Vagina (tissue), 2 donors: ENCODE measurements at regions not wholly inside any gene's neighbourhood (a gene's known extent, or its start where the extent isn't known, plus 50 kb on each side); places are given as distances from the start of the nearest gene placed in this dataset.

Source experiments
- DNase-seq, 2 donors: peaks; one replicate each; pipeline ENCODE4 v3.0.0-alpha.2; 2017; ENCODE audit errors: extremely low spot score in 2 of 2
- H3K27ac ChIP-seq: fragments of 200-600 bp; sonication (generic); one replicate; pipeline ENCODE4 v1.5.1; 2019
- H3K27me3 ChIP-seq: fragments of 200-600 bp; sonication (generic); one replicate; pipeline ENCODE4 v1.5.1; 2019
- H3K36me3 ChIP-seq, 2 donors: fragments of 200-600 bp; sonication (generic); one replicate each; pipeline ENCODE4 v1.5.1; 2017 to 2019
- H3K4me1 ChIP-seq: fragments of 200-600 bp; sonication (generic); one replicate; pipeline ENCODE4 v1.5.1; 2019
- H3K4me3 ChIP-seq, 2 donors: fragments of 200-600 bp; sonication (generic); 1 replicate in 1 of 2; 2 replicates in 1 of 2; pipeline ENCODE4 v1.5.1; 2016 to 2019
- H3K9me3 ChIP-seq: fragments of 200-600 bp; sonication (generic); one replicate; pipeline ENCODE4 v1.5.1; 2019
- CTCF ChIP-seq, 3 experiments: fragments of 450-650 bp in 2 of 3; fragments of 200-600 bp in 1 of 3; sonication (generic) in 1 of 3; IDR thresholded peaks; one replicate each; pipeline ENCODE4 v1.5.1; 2017 to 2019; ENCODE audit warnings: antibody characterized with exemption in 3 of 3, mild to moderate bottlenecking in 2 of 3, moderate library complexity in 2 of 3
- POLR2A ChIP-seq, 2 donors: fragments of 450-650 bp; IDR thresholded peaks; one replicate each; pipeline ENCODE4 v1.6.1; 2017; ENCODE audit warnings: antibody characterized with exemption in 2 of 2, mild to moderate bottlenecking in 2 of 2, moderate library complexity in 2 of 2
- POLR2AphosphoS5 ChIP-seq, 2 donors: sonication (generic); formaldehyde crosslinking; IDR thresholded peaks; one replicate each; pipeline ENCODE4 v1.9.0; 2017; ENCODE audit warnings: antibody characterized with exemption in 2 of 2, mild to moderate bottlenecking in 2 of 2, low read depth in 1 of 2; ENCODE audit not compliant: insufficient read depth in 1 of 2
- intact Hi-C: fragments of 100-400 bp; cut with DNase I; formaldehyde crosslinking; loops from one replicate; pipeline ENCODE4 v1.15.1; 2023

- H3K36me3 ChIP-seq = no peaks in the 10 kb centered on the region
- no peaks in the 10 kb centered on the region for H3K4me1 ChIP-seq
- TF ChIP-seq CTCF (IDR thresholded peaks at IDR 0.05) = no peak
- no peak for TF ChIP-seq POLR2A (IDR thresholded peaks at IDR 0.05)
- no peak for TF ChIP-seq POLR2AphosphoS5 (IDR thresholded peaks at IDR 0.05; ENCODE audit: insufficient read depth in 1 of 2, low read depth in 1 of 2)
- H3K27me3 ChIP-seq = no peaks in the 10 kb centered on the region
- DNase-seq = no peak
- no peak overlapping the region for H3K4me3 ChIP-seq
- intact Hi-C loops = no loop called here
- no peak overlapping the region for H3K27ac ChIP-seq
- H3K9me3 ChIP-seq = no peaks in the 10 kb centered on the region
Observed at GRCh38 chr3:175914785-175915184, 1055.7 kb downstream of the NAALADL2 start.

- DNase-seq = no peak
- Histone ChIP-seq H3K4me1 (no peaks in the 10 kb centered on the region), H3K4me3 (no peak overlapping the region), H3K9me3 (no peaks in the 10 kb centered on the region), H3K36me3 (no peaks in the 10 kb centered on the region), H3K27me3 (no peaks in the 10 kb centered on the region), H3K27ac (no peak overlapping the region)
- TF ChIP-seq POLR2AphosphoS5 (IDR thresholded peaks at IDR 0.05; ENCODE audit: insufficient read depth in 1 of 2, low read depth in 1 of 2) = no peak
- no peak for TF ChIP-seq POLR2A (IDR thresholded peaks at IDR 0.05)
- no peak for TF ChIP-seq CTCF (IDR thresholded peaks at IDR 0.05)
- intact Hi-C loops = no loop called here
Observed at GRCh38 chr3:175913286-175913685, 1054.2 kb downstream of the NAALADL2 start.

GRCh38 chr3:175911937-175912336 lies 1052.8 kb downstream of the NAALADL2 start:
- no peak for DNase-seq
- Histone ChIP-seq H3K4me1 (no peaks in the 10 kb centered on the region), H3K27me3 (no peaks in the 10 kb centered on the region), H3K9me3 (no peaks in the 10 kb centered on the region), H3K4me3 (no peak overlapping the region), H3K27ac (no peak overlapping the region), H3K36me3 (no peaks in the 10 kb centered on the region)
- no peak for TF ChIP-seq POLR2A (IDR thresholded peaks at IDR 0.05)
- no peak for TF ChIP-seq POLR2AphosphoS5 (IDR thresholded peaks at IDR 0.05; ENCODE audit: insufficient read depth in 1 of 2, low read depth in 1 of 2)
- no peak for TF ChIP-seq CTCF (IDR thresholded peaks at IDR 0.05)
- intact Hi-C loops = no loop called here

- Histone ChIP-seq H3K4me1 (no peaks in the 10 kb centered on the region), H3K27ac (no peak overlapping the region), H3K27me3 (no peaks in the 10 kb centered on the region), H3K4me3 (no peak overlapping the region), H3K36me3 (no peaks in the 10 kb centered on the region), H3K9me3 (no peaks in the 10 kb centered on the region)
- TF ChIP-seq POLR2A (IDR thresholded peaks at IDR 0.05) (no peak), CTCF (IDR thresholded peaks at IDR 0.05) (no peak), POLR2AphosphoS5 (IDR thresholded peaks at IDR 0.05; ENCODE audit: insufficient read depth in 1 of 2, low read depth in 1 of 2) (no peak)
- DNase-seq = no peak
- intact Hi-C loops = no loop called here
Observed at GRCh38 chr3:175902226-175902625, 1043.1 kb downstream of the NAALADL2 start.

- H3K27ac ChIP-seq = no peak overlapping the region
- no peaks in the 10 kb centered on the region for H3K9me3 ChIP-seq
- H3K4me3 ChIP-seq = no peak overlapping the region
- no peaks in the 10 kb centered on the region for H3K4me1 ChIP-seq
- TF ChIP-seq CTCF (IDR thresholded peaks at IDR 0.05) (no peak), POLR2A (IDR thresholded peaks at IDR 0.05) (no peak), POLR2AphosphoS5 (IDR thresholded peaks at IDR 0.05; ENCODE audit: insufficient read depth in 1 of 2, low read depth in 1 of 2) (no peak)
- intact Hi-C loops = no loop called here
- H3K36me3 ChIP-seq = no peaks in the 10 kb centered on the region
- H3K27me3 ChIP-seq = no peaks in the 10 kb centered on the region
- no peak for DNase-seq
Observed at GRCh38 chr3:175898194-175898593, 1039.1 kb downstream of the NAALADL2 start.
